NCI-H748 (cell line): ENCODE measurements at regions not wholly inside any gene's neighbourhood (a gene's known extent, or its start where the extent isn't known, plus 50 kb on each side); places are given as distances from the start of the nearest gene placed in this dataset.
"Not testable (repeated sequence)": the region's sequence is repeated elsewhere in the genome, so short reads cannot be mapped to it uniquely, and the experiment has no call there.

ENCODE experiments used
- DNase-seq: peaks from one replicate; lab custom pipeline; 2025; ENCODE audit not compliant: unreplicated experiment; lab: John Stamatoyannopoulos, UW

DNA sequence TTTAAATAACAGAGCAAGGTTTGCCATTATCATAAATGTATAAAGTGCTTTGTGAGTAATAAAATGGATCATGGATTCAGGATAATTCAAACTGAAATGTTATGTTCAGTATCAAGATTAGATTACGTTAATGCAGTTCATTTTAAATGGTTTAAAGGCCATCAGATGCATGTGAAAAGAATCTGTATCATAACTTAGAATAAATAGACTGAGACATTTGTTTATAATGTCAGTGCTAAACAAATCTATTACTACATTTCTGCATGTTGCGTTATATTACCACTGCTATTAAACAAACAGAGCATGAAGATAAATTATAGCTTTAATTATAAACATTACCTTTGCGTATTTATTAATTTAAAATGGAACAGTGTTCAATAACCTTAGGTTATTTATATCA, 160.2 kb downstream of the TOX3 start:
- DNase-seq, result no peak

GRCh38 chr16:52384378-52384777, 162.6 kb downstream of the TOX3 start:
- no peak for DNase-seq

DNA sequence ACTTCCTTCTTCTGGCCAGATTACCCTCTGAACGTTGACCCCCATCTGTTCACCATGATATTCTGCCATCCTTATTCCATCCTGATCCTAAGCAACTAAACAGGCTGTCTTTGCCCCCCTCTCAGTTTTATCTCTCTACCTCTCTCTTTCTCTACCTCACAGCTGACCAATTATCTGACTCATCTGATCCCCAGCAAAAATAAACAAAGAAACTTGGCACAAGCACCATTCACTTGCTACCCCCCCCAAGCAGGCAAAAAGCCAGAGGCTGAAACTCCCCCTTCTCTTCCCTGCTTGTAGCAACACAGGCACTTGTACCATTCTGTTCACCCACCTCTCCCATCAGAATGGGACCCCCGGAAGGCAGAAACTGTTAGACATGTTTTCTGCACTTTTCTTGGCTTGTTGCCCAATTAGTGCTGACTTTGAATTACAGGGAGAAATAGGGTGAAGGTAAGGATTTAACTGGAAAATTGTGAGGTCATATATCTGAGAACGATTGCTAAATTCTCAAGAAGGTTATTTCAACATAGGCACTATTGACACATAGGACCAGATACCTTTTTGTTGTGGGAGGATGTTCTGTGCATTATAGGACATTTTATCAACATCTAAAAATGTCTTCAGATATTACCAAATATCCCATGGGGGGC, 163.2 kb downstream of the TOX3 start:
- DNase-seq, result peak; percentile 32

- DNase-seq, result no peak
These were observed 163.8 kb downstream of the TOX3 start for GRCh38 chr16:52383119-52383518.

DNA sequence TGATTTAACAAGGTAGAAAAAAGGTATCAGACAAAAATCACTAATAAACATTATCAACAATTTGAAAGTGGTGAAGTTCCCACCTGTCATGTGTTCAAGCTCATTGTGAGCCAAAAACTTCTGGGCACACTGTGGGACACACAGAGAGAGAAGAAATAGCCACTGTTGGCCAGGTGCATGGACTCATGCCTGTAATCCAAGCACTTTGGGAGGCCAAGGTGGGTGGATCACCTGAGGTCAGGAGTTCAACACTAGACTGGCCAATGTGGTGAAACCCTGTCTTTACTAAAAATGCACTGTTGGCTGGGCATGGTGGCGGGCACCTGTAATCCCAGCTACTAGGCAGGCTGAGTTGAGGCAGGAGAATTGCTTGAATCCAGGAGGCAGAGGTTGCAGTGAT, 167.4 kb downstream of the TOX3 start:
- no peak for DNase-seq

DNA sequence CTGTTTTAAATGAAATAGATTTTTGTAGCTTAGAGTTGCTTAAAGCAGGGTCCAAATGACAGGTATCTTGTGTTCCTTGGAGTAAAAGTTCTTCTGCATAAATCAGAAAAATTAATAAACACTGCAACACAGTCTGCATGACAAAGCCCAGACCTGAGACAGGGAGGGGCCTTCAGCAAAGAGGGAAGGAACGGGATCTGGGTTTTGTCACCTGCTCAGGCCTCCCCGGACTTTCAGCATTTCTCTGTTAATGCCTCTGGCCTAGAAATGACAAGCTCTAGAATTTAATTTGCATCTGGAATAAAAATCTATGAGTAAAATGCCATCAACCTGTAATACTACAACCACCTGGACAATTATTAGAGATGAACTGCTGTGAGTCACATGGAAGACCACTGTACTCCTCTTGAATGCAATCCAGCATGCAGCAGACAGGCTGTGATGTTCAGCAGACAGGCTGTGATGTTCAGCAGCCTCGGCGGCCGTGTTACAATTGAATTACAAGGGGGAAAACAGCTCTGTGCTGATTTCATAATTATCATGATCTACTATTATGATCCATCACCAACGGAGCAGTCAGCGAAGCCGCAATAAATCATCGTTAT, 170.2 kb downstream of the TOX3 start:
- DNase-seq, result no peak

- DNase-seq, result no peak
These were observed 174.6 kb downstream of the TOX3 start for GRCh38 chr16:52372313-52372712.

GRCh38 chr16:52368859-52369258, 178.1 kb downstream of the TOX3 start:
- DNase-seq, result no peak

DNA sequence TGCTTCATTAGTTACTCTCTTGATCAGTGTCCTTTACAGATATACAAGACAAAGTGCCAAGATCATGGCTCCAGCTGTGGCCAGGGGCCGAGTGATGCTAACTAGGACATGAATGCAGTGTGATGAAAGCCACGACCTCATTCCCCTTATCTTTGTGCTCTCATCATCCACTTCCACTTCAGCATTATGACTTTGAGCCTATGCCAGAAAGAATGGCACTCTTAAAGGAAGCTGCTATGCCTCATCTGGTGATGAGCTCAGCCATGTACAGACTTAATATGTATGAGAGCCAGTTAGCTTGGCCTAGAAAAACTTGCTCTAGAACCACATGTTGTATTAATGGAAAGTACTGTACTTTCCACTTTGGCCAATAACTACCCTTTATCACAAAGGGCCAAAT, 179.1 kb downstream of the TOX3 start:
- no peak for DNase-seq

DNA sequence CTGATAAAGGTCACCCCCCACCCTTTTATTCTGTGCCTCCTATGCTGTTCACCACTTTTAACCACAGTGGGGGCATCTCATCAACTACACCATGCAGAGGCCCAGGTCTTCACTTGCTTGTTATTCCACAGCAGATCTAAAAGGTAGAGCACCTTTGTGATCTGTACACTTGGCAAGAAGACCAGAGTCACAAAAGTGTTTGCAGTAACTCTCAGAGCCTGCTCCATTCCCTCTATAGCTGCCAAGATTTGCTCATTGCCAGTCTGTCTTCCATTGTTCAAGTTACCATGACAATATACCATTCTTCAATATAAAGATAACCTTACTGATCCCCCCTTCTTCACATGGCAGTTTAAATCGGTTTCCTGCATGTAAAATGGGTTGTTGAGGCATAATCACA, 180.0 kb downstream of the TOX3 start:
- DNase-seq, result no peak

DNA sequence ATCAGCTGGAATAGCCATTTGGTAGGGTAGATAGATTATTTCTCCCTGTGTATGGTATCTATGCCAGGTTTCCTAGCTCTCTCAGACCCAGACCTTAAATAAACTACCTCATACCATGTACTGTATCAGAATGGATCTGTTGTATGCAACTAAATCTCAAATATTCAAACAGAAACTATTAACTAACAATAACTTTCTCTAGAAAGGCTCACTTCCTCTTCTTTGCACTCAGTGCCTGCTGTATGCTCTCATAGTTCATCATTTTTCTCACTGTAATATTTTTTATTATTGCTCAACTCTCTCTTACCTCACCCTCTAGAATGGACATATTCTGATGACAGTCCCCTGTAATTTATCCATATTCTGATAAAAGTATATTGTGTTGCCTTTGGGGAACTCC, 182.4 kb downstream of the TOX3 start:
- DNase-seq, result no peak

- no peak for DNase-seq
These were observed 183.9 kb downstream of the TOX3 start for GRCh38 chr16:52363082-52363481.

DNA sequence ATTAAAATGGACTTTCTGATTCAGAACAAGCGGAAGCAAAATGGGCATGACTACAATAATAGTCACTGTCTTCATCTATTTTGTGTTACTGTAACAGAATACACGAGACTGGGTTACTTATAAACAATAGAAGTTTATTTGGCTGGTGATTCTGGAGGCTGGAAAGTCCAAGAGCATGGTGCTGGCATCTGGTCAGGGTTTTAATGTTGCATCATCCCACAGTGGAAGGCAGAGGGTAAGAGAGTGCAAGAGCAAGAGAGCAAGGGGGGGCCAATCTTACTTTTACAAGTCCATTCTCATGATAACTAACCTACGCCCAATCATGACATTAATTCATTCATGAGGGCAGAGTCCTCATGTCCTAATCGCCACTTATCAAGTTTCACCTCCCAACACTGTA, 189.2 kb downstream of the TOX3 start:
- no peak for DNase-seq

DNA sequence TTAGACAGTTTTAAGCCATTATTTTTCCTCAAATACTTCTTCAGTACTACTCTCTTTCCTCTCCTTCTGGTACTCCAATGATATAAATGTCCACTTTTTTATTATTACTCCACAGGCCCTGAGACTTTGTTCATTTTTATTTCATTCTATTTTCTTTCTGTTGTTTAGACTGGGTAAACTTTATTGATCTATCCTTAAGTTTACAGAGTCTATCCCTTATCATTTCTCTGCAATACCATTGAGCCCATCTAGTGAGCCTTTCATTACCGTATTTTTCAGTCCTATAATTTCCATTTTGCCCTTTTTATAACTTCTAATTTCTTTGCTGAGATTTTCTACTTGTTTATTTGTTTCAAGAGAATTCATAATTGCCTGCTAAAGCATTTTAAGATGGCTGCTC, 193.7 kb downstream of the TOX3 start:
- no peak for DNase-seq

DNA sequence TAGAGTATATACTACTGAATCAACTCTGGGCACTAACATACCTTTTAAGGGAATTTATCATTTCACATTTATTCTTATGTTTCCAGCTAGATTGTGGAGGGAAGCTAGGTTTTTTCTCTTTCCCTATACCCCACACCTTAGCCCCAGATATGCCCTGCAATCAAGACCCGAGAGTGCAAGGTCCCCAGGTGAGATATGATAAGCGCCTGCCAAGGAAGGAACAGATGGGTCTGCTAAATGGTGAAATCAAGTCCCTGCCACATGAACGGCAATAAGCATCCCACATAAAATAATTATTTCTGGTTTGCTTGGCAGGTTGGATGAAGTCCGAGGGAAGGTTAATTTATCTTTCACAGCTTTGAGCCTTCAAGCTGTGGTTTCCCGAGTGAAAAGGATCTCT, 195.5 kb downstream of the TOX3 start:
- no peak for DNase-seq

DNA sequence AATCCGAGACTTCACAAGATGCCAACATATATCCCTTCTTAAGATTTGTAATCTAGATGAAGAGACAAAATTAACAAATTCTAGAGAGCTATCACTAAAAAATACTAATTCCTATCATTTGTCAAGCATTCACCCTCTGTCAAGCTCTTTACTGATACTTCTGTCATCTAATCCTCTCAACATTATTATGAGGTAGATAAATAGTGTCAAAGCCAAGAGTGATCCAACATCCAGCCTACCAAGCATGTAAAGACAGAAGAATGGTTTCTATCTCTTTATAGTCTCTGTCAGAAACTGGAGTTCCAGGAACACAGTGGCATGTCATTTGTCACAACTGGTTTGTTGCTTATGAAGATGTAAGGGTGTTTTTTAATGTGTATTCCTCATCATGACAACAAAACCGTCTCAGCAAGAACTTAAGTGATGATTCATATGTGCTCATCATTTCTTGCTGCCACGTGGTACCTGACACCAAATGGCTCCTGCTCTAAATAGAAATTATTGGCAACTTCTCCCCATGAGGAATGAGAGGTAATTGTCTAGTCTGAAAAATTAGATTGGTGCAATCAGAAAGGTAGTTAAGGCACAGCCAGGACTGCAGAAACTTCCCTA, 196.8 kb downstream of the TOX3 start:
- DNase-seq, result no peak

DNA sequence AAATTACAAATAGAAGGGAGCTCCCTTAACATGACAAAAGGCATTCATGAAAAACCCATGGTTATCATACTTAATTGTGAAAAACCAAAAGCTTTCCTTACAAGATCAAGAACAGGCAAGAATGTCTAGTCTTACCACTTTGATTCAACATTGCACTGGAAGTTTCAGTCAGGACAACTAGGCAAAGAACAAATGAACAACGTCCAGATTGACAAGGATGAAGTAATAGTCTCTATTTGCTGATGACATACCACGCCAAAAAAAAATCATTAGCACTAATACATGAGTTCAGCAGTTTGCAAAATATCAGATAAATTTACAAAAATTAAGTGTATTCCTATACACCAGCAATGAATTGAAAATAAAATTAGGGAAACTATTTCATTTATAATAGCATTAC, 200.2 kb downstream of the TOX3 start:
- DNase-seq, result no peak

GRCh38 chr16:52333673-52334072, 213.3 kb downstream of the TOX3 start:
- DNase-seq, result not testable (repeated sequence)

DNA sequence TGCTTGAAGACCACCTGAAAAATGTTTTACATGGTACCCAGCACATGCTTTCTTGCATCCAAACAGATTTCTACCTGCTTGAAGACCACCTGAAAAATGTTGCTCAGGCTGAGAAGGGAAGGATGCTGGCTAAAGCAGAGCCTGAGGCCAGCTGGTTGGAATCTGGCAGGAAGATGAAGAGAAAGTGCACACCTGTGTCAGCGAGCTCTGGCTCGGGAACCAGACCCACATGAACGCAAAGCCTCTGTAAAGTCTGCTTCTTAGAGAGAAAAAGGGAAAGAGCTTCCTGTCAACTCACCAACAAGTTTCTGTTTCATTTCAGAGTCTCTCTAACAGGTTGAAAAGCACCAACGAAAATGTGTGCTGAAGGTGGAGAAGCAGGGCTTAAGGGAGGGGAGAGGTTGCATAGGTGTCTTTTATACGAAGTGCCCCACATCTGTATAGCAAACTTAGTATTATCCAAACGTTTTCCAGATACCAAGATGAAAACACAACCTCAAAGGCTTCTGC, 226.0 kb downstream of the TOX3 start:
- no peak for DNase-seq

GRCh38 chr16:52318302-52319009, 228.5 kb downstream of the TOX3 start:
- peak; percentile 96 for DNase-seq

DNA sequence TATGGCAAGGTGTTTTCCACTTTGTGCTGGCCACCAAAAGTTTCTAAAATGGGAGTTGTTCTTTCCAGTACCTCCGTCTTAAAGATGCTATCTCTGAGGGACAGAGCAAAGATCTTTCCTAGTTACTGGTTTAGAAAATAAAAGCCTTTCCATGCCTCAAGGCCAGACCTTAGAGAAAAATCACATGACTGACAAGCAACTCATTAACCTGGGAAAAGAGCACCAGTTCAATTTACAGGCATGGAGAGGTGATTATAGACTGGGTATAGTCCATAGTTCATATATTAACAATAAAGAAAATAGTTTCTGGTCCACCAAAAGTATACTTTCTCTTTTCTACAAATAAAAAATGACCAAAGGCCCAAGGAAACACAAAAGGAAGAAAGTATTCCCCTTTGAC, 230.7 kb downstream of the TOX3 start:
- DNase-seq, result no peak

DNA sequence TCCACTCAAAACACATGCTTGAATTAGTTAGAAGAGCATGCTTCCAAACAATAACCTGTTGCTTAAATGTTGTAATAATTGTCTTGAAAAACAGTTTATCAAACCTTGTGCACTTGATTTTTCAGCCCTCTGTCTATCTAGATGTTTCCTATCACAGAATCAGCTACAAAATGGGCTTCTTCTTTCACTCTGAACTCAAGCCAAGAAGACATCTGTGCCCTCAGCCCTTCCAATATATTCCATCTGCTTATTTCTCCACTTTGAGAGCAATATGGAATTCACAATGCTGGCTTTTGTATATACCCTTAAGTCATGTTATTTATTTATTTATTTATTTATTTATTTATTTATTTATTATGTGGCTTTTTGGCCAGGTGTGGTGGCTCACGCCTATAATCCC, 234.2 kb downstream of the TOX3 start:
- no peak for DNase-seq
